ENCODE measurements at regions not wholly inside any gene's neighbourhood (a gene's known extent, or its start where the extent isn't known, plus 50 kb on each side); places are given as distances from the start of the nearest gene placed in this dataset.

GRCh38 chr9:14435871-14436270 lies 121.9 kb upstream of the NFIB start:
- no peak for TF ChIP-seq POLR2AphosphoS5 (IDR thresholded peaks at IDR 0.05)
- TF ChIP-seq EP300 (IDR thresholded peaks at IDR 0.05) = no peak
- TF ChIP-seq POLR2A (IDR thresholded peaks at IDR 0.05) = no peak
- no peak for TF ChIP-seq CTCF (IDR thresholded peaks at IDR 0.05)
- ATAC-seq (ENCODE audit: low FRiP score in 2 of 2) = no peak

GRCh38 chr9:14434971-14435718 lies 121.2 kb upstream of the NFIB start:
- DNase-seq = no peak
- 79 to 80% methylated on average over 2 of the region's 2 CpGs for WGBS, 2 donors
- no peak overlapping the region for H3K4me3 ChIP-seq
- H3K36me3 ChIP-seq = no peaks in the 10 kb centered on the region
- no peak overlapping the region for H3K27ac ChIP-seq
- H3K27me3 ChIP-seq = no peaks in the 10 kb centered on the region
- TF ChIP-seq CTCF (IDR thresholded peaks at IDR 0.05) (no peak), POLR2AphosphoS5 (IDR thresholded peaks at IDR 0.05) (no peak), EP300 (IDR thresholded peaks at IDR 0.05) (no peak), POLR2A (IDR thresholded peaks at IDR 0.05) (no peak)
- no peaks in the 10 kb centered on the region for H3K9me3 ChIP-seq
- no peak for ATAC-seq (ENCODE audit: low FRiP score in 2 of 2)
- peaks cover 0 to 16% (median 6%) of the 10 kb centered on the region in 4 donors for H3K4me1 ChIP-seq

More at GRCh38 chr9:14435871-14436270, 121.9 kb upstream of the NFIB start:
- H3K27me3 ChIP-seq = no peaks in the 10 kb centered on the region
- no peaks in the 10 kb centered on the region for H3K36me3 ChIP-seq
- H3K27ac ChIP-seq = no peak overlapping the region
- 89 to 100% methylated on average over 2 of the region's 2 CpGs for WGBS, 2 donors
- DNase-seq = no peak
- peaks cover 0 to 16% (median 6%) of the 10 kb centered on the region in 4 donors for H3K4me1 ChIP-seq
- no peaks in the 10 kb centered on the region for H3K9me3 ChIP-seq
- no peak overlapping the region for H3K4me3 ChIP-seq

GRCh38 chr9:14434158-14434504 lies 120.2 kb upstream of the NFIB start:
- no peak for TF ChIP-seq POLR2AphosphoS5 (IDR thresholded peaks at IDR 0.05)
- no peak for TF ChIP-seq CTCF (IDR thresholded peaks at IDR 0.05)
- no peak for TF ChIP-seq POLR2A (IDR thresholded peaks at IDR 0.05)
- TF ChIP-seq EP300 (IDR thresholded peaks at IDR 0.05) = no peak
- Histone ChIP-seq H3K36me3 (no peaks in the 10 kb centered on the region), H3K27me3 (no peaks in the 10 kb centered on the region), H3K9me3 (no peaks in the 10 kb centered on the region), H3K4me1 (peaks cover 0 to 16% (median 6%) of the 10 kb centered on the region in 4 donors), H3K27ac (no peak overlapping the region), H3K4me3 (no peak overlapping the region)
- no peak for ATAC-seq (ENCODE audit: low FRiP score in 2 of 2)
- DNase-seq = no peak

- peak overlapping the region in 1 of 4 donors; percentile 12 for H3K4me3 ChIP-seq
- H3K27me3 ChIP-seq = no peaks in the 10 kb centered on the region
- no peak overlapping the region for H3K27ac ChIP-seq
- TF ChIP-seq POLR2A (IDR thresholded peaks at IDR 0.05) (no peak), CTCF (IDR thresholded peaks at IDR 0.05) (peak in 3 of 6 experiments; percentile 15 to 33 (median 25))
- H3K36me3 ChIP-seq = no peaks in the 10 kb centered on the region
- 6 to 8% methylated on average over 13 of the region's 13 CpGs for WGBS, 2 donors
- no peaks in the 10 kb centered on the region for H3K9me3 ChIP-seq
- ATAC-seq (ENCODE audit: low FRiP score in 2 of 2) (peak in 1 of 2 donors; percentile 69), DNase-seq (no peak)
- H3K4me1 ChIP-seq = peaks cover 0 to 17% (median 8%) of the 10 kb centered on the region in 4 donors
These were observed 119.6 kb upstream of the NFIB start for GRCh38 chr9:14433351-14434157.
